Tibial nerve (tissue), 4 donors: ENCODE measurements at regions not wholly inside any gene's neighbourhood (a gene's known extent, or its start where the extent isn't known, plus 50 kb on each side); places are given as distances from the start of the nearest gene placed in this dataset.

Experiments
- EP300 ChIP-seq, 2 donors: sonication (generic); formaldehyde crosslinking; IDR thresholded peaks; one replicate each; pipeline ENCODE4 v1.6.1; 2017; ENCODE audit warnings: antibody characterized with exemption in 2 of 2, mild to moderate bottlenecking in 1 of 2
- POLR2A ChIP-seq, 2 donors: fragments of 450-650 bp; IDR thresholded peaks; one replicate each; pipeline ENCODE4 v1.6.1; 2017; ENCODE audit warnings: antibody characterized with exemption in 2 of 2, mild to moderate bottlenecking in 2 of 2, moderate library complexity in 2 of 2
- TF ChIP-seq, protein P1 (sequence below), 5 experiments: fragments of 200-600 bp in 3 of 5; fragments of 450-650 bp in 2 of 5; sonication (generic) in 3 of 5; IDR thresholded peaks; one replicate each; pipeline ENCODE4 v1.5.1; 2016 to 2019; ENCODE audit warnings: antibody characterized with exemption in 5 of 5, mild to moderate bottlenecking in 3 of 5, moderate library complexity in 2 of 5

DNA sequence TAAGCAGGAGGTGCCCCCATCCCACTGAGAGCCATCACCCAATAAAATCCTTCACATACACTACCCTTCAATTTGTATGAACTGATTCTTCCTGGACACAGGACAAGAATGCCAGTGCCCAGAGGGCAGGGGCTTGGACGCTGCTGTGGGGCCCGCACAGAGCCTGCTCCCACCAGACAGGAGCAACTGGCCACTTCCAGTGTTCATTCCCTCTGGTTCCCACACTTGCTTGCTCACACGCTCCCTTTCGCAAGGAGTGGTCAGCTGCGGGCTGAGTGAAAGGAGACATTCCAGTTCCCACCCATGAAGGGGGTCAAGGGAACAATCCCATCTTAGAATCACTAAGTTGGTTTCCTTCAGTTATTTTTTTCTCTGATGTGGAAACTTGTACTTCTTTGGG is 314.5 kb upstream of the ACO1 start:
- TF ChIP-seq, protein P1, sequence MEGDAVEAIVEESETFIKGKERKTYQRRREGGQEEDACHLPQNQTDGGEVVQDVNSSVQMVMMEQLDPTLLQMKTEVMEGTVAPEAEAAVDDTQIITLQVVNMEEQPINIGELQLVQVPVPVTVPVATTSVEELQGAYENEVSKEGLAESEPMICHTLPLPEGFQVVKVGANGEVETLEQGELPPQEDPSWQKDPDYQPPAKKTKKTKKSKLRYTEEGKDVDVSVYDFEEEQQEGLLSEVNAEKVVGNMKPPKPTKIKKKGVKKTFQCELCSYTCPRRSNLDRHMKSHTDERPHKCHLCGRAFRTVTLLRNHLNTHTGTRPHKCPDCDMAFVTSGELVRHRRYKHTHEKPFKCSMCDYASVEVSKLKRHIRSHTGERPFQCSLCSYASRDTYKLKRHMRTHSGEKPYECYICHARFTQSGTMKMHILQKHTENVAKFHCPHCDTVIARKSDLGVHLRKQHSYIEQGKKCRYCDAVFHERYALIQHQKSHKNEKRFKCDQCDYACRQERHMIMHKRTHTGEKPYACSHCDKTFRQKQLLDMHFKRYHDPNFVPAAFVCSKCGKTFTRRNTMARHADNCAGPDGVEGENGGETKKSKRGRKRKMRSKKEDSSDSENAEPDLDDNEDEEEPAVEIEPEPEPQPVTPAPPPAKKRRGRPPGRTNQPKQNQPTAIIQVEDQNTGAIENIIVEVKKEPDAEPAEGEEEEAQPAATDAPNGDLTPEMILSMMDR (IDR thresholded peaks at IDR 0.05), result no peak
- TF ChIP-seq POLR2A (IDR thresholded peaks at IDR 0.05) (no peak), EP300 (IDR thresholded peaks at IDR 0.05) (peak in 1 of 2 donors; percentile 22)
